NCI-H446 treated with DMSO at 0.1 percent for 48 hours (cell line): ENCODE measurements at regions not wholly inside any gene's neighbourhood (a gene's known extent, or its start where the extent isn't known, plus 50 kb on each side); places are given as distances from the start of the nearest gene placed in this dataset.
A peak's percentile ranks its signal among the peaks of the same experiment; 100 is the strongest.
"Not testable (repeated sequence)": the region's sequence is repeated elsewhere in the genome, so short reads cannot be mapped to it uniquely, and the experiment has no call there.

Experiments used
- DNase-seq: peaks from one replicate; lab custom pipeline; 2025; lab: John Stamatoyannopoulos, UW

DNA sequence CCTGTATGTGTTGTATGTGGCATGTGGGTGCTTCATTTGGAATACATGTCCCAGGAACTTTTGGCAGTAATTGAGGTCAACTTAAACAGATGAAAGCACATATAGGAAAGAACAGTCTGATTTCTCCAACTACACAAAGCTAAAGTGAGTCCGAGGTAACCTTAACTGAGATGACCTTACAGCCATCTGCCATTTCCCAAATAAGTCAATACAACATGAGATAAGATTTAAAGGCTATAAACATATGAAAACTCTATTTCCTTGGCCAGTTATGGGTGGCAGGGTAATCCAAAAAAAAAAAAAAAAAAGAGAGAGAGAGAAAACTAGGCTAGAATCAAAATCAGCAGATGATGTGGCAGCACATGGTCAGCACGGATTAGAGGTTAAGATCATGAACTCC is 1068.3 kb downstream of the KHDRBS2 start:
- DNase-seq, result no peak

- DNase-seq, result no peak
Measured at GRCh38 chr6:61210549-61210948, 1075.5 kb downstream of the KHDRBS2 start.

- no peak for DNase-seq
Measured at GRCh38 chr6:61203966-61204496, 1082.0 kb downstream of the KHDRBS2 start.

GRCh38 chr6:61200444-61200843 is 1085.6 kb downstream of the KHDRBS2 start:
- DNase-seq, result no peak

GRCh38 chr6:61193771-61194170 is 1092.3 kb downstream of the KHDRBS2 start:
- DNase-seq, result no peak

GRCh38 chr6:61192610-61193009 is 1093.4 kb downstream of the KHDRBS2 start:
- DNase-seq, result no peak

DNA sequence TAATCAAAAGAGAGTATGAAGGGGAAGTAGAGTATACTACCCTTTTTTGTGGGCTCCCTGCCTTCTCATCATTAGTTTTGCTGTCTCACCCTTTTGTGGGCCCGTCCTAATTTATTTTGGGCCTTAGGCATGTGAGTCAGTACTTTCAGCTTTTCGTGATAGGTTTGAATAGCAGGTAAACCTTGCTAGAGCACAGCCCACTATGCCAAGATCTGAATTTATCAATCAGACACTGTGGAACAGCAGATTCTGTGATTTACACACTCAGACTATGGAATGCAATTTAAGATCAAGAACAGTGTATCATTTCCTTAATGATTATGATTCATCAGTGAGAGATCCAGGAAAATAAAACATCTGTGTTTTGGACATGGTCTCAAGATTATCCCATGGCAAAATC is 1117.1 kb downstream of the KHDRBS2 start:
- no peak for DNase-seq

GRCh38 chr6:61149039-61149438 is 1137.0 kb downstream of the KHDRBS2 start:
- DNase-seq, result not testable (repeated sequence)

- DNase-seq, result not testable (repeated sequence)
Measured at GRCh38 chr6:61142261-61142660, 1143.8 kb downstream of the KHDRBS2 start.

- no peak for DNase-seq
Measured at GRCh38 chr6:61134028-61134427, 1152.0 kb downstream of the KHDRBS2 start.

DNA sequence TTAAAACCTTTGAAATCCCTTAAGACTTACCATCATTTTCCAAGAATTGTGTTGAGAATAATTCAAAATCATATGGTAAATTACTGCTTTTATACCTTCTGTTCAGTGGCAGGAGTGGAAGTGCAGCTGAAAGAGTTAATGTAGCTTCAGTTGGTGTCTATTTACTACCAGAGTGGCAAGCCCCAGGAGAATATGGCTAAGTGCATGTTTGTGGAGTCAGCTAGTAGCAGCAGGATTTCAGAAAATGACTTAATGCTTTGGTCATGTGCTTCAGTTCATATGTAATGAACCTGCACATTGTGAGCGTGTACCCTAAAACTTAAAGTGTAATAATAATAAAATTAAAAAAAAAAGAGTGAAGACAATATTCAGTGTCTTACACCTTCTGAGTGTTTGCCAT is 1171.8 kb downstream of the KHDRBS2 start:
- DNase-seq, result not testable (repeated sequence)

DNA sequence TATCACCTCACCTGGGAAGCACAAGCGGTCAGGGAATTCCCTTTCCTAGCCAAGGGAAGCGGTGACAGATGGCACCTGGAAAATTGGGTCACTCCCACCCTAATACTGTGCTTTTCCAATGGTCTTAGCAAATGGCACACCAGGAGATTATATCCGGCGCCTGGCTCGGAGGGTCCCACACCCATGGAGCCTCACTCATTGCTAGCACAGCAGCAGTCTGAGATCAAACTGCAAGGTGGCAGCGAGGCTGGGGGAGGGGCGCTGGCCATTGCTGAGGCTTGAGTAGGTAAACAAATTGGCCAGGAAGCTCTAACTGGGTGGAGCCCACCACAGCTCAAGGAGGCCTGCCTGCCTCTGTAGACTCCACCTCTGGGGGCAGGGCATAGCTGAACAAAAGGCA is 1178.1 kb downstream of the KHDRBS2 start:
- not testable (repeated sequence) for DNase-seq

DNA sequence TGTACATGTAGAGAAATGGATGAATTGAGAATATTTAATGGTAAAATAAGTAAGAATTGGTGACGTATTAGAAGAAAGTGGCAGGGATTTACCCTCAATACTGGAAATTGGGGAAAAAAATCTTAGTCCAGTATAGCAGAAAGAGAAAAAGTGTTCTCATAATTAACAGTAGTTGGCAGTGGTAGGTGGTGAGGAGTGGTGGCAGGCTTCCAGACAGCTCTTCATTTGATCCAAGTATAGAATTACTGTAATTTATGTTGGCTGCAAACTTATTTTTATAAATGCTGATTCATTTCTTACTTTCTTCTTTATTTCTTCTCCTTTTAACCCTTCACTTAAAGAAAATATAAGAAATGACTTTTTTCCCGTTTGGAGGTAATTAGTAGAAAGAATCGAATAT is 1182.4 kb downstream of the KHDRBS2 start:
- DNase-seq, result peak; percentile 13

DNA sequence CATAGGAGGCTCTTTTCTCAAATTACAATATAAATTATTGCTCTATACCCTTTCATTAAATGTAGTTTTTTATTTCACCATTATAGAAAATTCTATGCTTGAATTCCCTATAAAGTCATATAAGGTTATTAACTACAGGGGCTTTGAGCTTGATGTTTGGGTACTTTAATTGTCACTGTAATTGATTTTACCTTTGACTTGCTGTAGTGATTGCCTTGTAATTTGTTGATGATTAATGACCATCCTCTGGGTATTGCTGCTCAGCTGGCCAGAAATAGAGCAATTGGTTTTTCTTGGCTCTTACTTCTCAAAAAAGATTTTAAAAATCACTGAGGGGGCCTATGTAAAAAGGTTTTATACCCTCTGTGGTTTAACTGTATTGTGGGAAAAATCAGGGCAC is 1186.0 kb downstream of the KHDRBS2 start:
- no peak for DNase-seq

GRCh38 chr6:61099561-61099960 is 1186.5 kb downstream of the KHDRBS2 start:
- DNase-seq, result not testable (repeated sequence)

DNA sequence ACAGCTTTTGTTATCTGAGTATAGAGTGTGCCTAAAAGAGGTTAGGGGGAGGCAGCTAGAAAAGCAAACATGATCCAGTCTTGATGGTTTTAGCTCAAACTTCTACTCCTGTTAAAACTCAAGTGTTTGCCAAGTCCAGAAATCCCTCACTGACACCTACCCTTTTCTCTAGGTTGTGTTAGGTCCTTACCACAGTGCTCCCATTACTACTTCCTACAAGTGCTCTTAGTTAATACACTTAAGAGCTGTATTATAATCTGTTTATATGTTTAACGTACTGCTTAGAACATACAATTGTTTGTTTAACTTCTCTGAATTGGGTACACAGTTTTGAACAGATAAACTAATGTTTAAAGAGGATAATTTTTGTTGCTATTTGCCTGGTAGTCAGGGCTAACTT is 1198.0 kb downstream of the KHDRBS2 start:
- DNase-seq, result not testable (repeated sequence)

DNA sequence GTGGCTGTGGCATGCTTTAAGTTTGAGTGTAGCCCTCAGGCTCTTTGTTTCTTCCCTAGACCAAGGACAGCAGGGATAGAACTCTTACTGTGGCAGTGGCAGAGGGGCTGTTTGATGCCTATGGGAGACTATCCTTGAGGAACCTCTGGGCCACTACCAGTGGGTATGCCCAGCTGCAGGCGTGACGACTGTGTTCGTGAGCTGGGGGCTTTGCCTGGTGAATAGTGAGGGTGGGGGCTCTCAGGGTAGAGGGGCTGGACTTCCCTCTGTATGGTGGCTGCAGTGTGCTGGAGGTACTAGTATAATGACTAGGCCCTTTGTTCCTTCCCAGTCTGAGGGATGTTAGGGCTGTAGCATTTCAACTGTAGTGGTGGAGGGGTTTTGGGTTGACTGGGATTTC is 1242.0 kb downstream of the KHDRBS2 start:
- DNase-seq, result no peak
